NCI-H2081 treated with DMSO at 0.1 percent for 48 hours (cell line): ENCODE measurements at regions not wholly inside any gene's neighbourhood (a gene's known extent, or its start where the extent isn't known, plus 50 kb on each side); places are given as distances from the start of the nearest gene placed in this dataset.
"Not testable (repeated sequence)": the region's sequence is repeated elsewhere in the genome, so short reads cannot be mapped to it uniquely, and the experiment has no call there.

Source experiments
- DNase-seq: peaks from one replicate; lab custom pipeline; 2025; lab: John Stamatoyannopoulos, UW

DNA sequence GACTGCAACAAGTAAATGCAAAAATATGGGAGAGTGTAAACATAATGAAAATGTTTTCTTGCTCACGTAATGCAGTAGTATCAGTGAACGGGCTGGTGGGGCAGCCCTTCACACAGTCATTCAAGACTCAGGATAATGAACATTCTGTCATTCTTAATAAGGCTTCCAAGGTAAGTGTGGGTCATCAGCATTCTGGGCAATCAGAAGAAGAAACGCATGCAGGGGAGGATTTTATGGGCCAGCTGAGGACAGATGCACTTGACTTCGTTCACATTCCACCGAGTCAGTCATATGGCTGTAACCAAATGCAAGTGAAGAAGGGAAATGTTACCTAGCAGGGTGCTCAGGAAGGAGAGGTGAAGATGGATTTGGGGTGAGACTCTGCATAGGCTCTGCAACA is 68.0 kb upstream of the MAP9 start:
- no peak for DNase-seq

- DNase-seq, result no peak
These were observed 65.7 kb upstream of the MAP9 start for GRCh38 chr4:155442267-155443105.

DNA sequence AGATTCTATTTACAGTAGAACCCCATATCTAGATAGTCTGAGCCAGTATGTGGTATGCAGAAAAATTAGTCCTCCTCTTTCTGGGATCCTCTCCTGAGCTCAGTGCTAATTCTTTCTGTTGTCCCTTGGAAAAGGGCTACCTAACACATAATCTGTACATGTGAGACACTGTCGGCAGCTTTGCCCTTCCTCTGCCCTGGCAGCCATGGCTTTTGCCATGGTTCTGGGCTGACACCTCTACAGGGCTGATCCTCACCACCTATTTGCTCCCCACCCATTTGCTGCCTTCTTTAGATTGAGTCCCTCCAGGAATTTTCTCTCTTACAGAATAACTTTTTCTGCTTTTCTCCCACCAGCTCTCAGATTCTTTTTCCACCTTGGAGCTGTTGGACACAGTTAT is 64.7 kb upstream of the MAP9 start:
- DNase-seq, result no peak

- DNase-seq, result not testable (repeated sequence)
These were observed 63.0 kb upstream of the MAP9 start for GRCh38 chr4:155439760-155440159.

- DNase-seq, result no peak
These were observed 58.1 kb upstream of the MAP9 start for GRCh38 chr4:155434904-155435303.

DNA sequence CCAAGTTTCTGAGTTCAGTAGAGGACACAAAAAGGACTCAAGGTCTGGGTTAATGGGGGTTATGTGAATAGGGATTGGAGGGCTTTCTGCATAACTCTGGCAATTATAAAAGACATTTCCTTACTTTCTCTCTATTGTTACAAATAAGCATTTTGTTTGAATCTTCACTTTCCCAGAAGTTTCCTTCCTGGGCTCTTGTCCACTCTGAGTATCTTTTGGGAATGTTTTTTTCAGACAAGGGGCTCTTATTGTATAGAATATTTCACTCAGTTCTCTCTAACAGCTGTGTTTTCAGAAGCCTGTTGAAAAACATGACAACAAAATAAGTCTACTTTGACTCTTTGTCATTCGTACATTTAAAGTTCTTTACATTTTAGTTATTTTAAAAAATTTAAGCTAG is 57.6 kb upstream of the MAP9 start:
- DNase-seq, result no peak

DNA sequence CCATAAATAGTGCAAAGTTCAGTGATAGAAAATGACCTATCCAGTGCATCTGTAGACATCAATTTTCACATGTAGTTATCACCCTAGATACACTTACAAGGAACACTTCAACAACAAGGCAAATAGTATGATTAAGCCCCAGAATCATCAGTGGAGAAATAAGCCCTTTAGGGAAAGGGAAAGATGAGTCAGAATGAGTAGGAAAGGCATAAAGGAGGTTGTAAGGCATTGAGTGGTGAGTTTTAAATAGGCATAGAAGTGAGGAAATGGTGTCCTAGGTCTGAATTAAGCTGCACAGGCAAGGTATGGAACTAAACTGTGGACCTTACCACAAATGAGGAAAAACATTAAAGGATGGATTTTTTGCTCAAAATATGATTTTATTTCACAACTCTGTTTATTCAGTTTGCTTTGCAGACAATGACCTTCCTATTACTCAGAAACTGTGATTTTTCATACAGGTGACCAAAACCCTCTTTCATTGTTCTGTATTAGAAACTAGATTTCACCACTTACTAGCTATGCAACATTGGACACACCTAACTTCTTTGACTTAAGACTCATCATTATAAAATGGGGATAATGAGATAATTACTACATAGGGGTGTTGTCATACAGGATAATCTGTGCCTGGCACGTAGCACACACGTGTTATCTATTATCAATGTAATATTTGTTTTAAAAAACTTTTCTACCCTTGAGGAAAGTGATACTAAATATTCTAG is 57.0 kb upstream of the MAP9 start:
- DNase-seq, result no peak

GRCh38 chr4:155430895-155431795 is 54.4 kb upstream of the MAP9 start:
- no peak for DNase-seq

DNA sequence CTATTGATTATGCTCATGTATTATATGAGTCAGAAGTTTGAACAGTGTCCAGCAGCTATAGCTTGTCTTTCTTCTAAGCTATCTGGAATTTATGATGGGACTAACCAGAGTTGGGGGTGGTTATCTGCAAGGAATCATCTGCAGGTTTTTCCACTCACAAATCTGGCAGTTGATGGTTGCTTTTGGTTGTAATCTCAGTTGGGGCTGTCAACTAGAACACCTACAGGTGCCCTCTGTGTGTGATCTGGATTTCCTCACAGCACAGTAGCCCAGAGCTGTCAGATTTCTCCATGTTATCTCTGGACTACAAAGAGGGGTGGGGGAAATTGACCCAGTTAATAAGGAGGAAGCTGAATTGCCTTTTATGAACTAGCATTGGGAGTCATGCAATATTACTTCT is 51.4 kb upstream of the MAP9 start:
- DNase-seq, result no peak

DNA sequence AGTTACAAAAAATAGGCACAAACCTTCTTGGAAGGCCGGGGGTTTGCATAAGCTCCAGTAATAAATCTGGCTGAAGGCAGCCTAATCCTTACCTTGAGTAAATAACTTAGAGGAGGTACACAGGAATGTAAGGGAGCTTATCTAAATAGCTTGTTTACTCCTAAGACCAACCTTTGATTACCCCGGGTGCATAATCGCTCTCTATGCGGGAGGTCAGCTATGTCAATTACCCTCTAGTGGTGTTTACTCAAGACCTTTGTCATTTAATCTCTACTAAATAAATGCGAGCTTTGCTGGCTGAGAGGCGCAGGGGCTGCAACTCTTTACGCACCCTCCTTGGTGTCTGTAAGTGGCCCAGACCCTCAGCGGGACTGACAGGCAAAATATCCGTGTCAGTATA is 50.2 kb upstream of the MAP9 start:
- DNase-seq, result no peak
